Adrenal gland (tissue), 9 donors: ENCODE measurements at regions not wholly inside any gene's neighbourhood (a gene's known extent, or its start where the extent isn't known, plus 50 kb on each side); places are given as distances from the start of the nearest gene placed in this dataset.

Experiments
- DNase-seq, 7 donors: peaks; one replicate each; pipeline ENCODE4 v3.0.0-alpha.2; 2019 to 2020
- H3K27ac ChIP-seq, 5 donors: fragments of 200-600 bp; sonication (generic) in 4 of 5; 1 replicate in 3 of 5; 2 replicates in 2 of 5; pipeline versions ENCODE4 v1.5.1 to v1.8.0; 2016 to 2020; ENCODE audit warnings: mild to moderate bottlenecking in 1 of 5
- H3K27me3 ChIP-seq: fragments of 200-600 bp; 2 replicates; pipeline ENCODE4 v1.8.0; 2021
- H3K36me3 ChIP-seq, 2 donors: fragments of 200-600 bp; replicated peaks in 1 of 2; 1 replicate in 1 of 2; 2 replicates in 1 of 2; pipeline versions ENCODE4 v1.5.1 to v1.8.0; 2018 to 2022
- H3K4me1 ChIP-seq, 2 donors: fragments of 200-600 bp; replicated peaks in 1 of 2; 1 replicate in 1 of 2; 2 replicates in 1 of 2; pipeline versions ENCODE4 v1.5.1 to v1.8.0; 2018 to 2021
- H3K4me3 ChIP-seq, 4 donors: fragments of 200-600 bp; sonication (generic) in 3 of 4; one replicate each; pipeline ENCODE4 v1.5.1; 2016 to 2018
- H3K9me3 ChIP-seq, 3 donors: fragments of 200-600 bp; sonication (generic) in 1 of 3; replicated peaks in 1 of 3; 1 replicate in 2 of 3; 2 replicates in 1 of 3; pipeline versions ENCODE4 v1.5.1 to v1.8.0; 2016 to 2021
- CTCF ChIP-seq, 6 experiments: fragments of 450-650 bp in 4 of 6; fragments of 200-600 bp in 2 of 6; sonication (generic) in 1 of 6; IDR thresholded peaks; 1 replicate in 5 of 6; 2 replicates in 1 of 6; pipeline versions ENCODE4 v1.5.1 to v1.8.0; 2016 to 2021; ENCODE audit warnings: antibody characterized with exemption in 6 of 6, mild to moderate bottlenecking in 2 of 6, moderate library complexity in 1 of 6
- POLR2A ChIP-seq, 2 donors: fragments of 450-650 bp; IDR thresholded peaks; one replicate each; pipeline ENCODE4 v1.6.1; 2017; ENCODE audit warnings: antibody characterized with exemption in 2 of 2, mild to moderate bottlenecking in 2 of 2, moderate library complexity in 1 of 2
- WGBS, 4 donors: extraction: QIAGEN DNeasy Blood & Tissue Kit in 2 of 4; methylation state at CpG; one replicate each; pipeline versions ENCODE4 v1.1.5 to v1.1.7; 2013 to 2017; 5-methylcytosine and 5-hydroxymethylcytosine counted together
- intact Hi-C, 2 donors: fragments of 100-400 bp; cut with DNase I; formaldehyde crosslinking; loops; one replicate each; pipeline versions ENCODE4 v1.14.1 to v1.15.0; 2022 to 2023
- donor health status: healthy with polysubstance abuse.
- donor health status: Bipolar disorder and iron deficiency.
- donor health status: DM: yes; HTN: yes; CAD: no.
- donor health status: DM: no; HTN: no; CAD: no.
- donor health status: DM: no; HTN: no; CAD: no.

GRCh38 chr3:84175449-84175848 lies 783.3 kb upstream of the CADM2 start:
- no peaks in the 10 kb centered on the region for H3K4me1 ChIP-seq
- H3K4me3 ChIP-seq = no peak overlapping the region
- no peak for DNase-seq
- H3K9me3 ChIP-seq = no peaks in the 10 kb centered on the region
- H3K27me3 ChIP-seq = no peaks in the 10 kb centered on the region
- no peak for TF ChIP-seq CTCF (IDR thresholded peaks at IDR 0.05)
- no peak for TF ChIP-seq POLR2A (IDR thresholded peaks at IDR 0.05)
- H3K36me3 ChIP-seq = no peaks in the 10 kb centered on the region
- WGBS, 4 donors = 72 to 83% (median 76%) methylated on average over 5 of the region's 5 CpGs
- intact Hi-C loops = no loop called here
- no peak overlapping the region for H3K27ac ChIP-seq

- intact Hi-C loops = no loop called here
- H3K27me3 ChIP-seq = no peaks in the 10 kb centered on the region
- TF ChIP-seq POLR2A (IDR thresholded peaks at IDR 0.05) (no peak), CTCF (IDR thresholded peaks at IDR 0.05) (no peak)
Observed at GRCh38 chr3:84184937-84185336, 773.9 kb upstream of the CADM2 start.

GRCh38 chr3:84194029-84194428 lies 764.8 kb upstream of the CADM2 start:
- intact Hi-C loops = no loop called here
- WGBS, 4 donors = 41 to 50% (median 46%) methylated on average over 1 of the region's 1 CpG
- Histone ChIP-seq H3K36me3 (no peaks in the 10 kb centered on the region), H3K27ac (no peak overlapping the region), H3K27me3 (no peaks in the 10 kb centered on the region), H3K4me1 (no peaks in the 10 kb centered on the region), H3K4me3 (no peak overlapping the region), H3K9me3 (peaks cover 0 to 8% (median 0%) of the 10 kb centered on the region in 3 donors)
- DNase-seq = no peak
- no peak for TF ChIP-seq CTCF (IDR thresholded peaks at IDR 0.05)
- TF ChIP-seq POLR2A (IDR thresholded peaks at IDR 0.05) = no peak

More at GRCh38 chr3:84184937-84185336, 773.9 kb upstream of the CADM2 start:
- no peaks in the 10 kb centered on the region for H3K4me1 ChIP-seq
- H3K27ac ChIP-seq = no peak overlapping the region
- WGBS, 4 donors = 35 to 54% (median 37%) methylated on average over 2 of the region's 2 CpGs
- DNase-seq = no peak
- no peaks in the 10 kb centered on the region for H3K36me3 ChIP-seq
- H3K4me3 ChIP-seq = no peak overlapping the region
- H3K9me3 ChIP-seq = no peaks in the 10 kb centered on the region

- H3K4me1 ChIP-seq = no peaks in the 10 kb centered on the region
Observed at GRCh38 chr3:84209474-84209873, 749.3 kb upstream of the CADM2 start.

More at GRCh38 chr3:84209474-84209873, 749.3 kb upstream of the CADM2 start:
- no peaks in the 10 kb centered on the region for H3K9me3 ChIP-seq
- H3K4me3 ChIP-seq = no peak overlapping the region
- H3K36me3 ChIP-seq = no peaks in the 10 kb centered on the region
- no peak overlapping the region for H3K27ac ChIP-seq
- intact Hi-C loops = no loop called here
- H3K27me3 ChIP-seq = no peaks in the 10 kb centered on the region
- TF ChIP-seq POLR2A (IDR thresholded peaks at IDR 0.05) (no peak), CTCF (IDR thresholded peaks at IDR 0.05) (no peak)
- DNase-seq = no peak
